ENCODE measurements at regions not wholly inside any gene's neighbourhood (a gene's known extent, or its start where the extent isn't known, plus 50 kb on each side); places are given as distances from the start of the nearest gene placed in this dataset.

DNA sequence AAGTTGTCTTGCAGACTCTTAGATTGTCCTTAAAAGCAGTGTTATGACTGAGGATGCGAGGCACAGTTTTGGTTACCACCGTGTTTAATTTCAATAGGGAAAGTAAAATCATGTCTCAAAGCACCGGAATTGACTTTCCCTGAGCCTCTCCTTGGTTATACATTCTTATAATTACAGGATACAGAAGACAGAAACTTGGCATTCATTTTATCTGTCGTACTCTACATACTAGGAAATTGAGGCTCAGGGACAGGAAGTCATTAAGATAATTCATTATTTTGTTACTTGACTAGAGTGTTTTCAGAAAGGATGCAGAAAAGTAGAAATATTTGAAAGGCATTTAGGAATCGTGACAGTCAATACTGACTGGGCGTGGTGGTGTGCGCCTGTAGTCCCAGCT is 54.0 kb upstream of the SPATA31D4 start:
- ChIA-PET POLR2A (no interaction called here), CTCF (no interaction called here)
- no peaks in the 10 kb centered on the region; the same call in 1 of the 2 replicates for H3K4me1 ChIP-seq (ENCODE audit: control insufficient read depth, insufficient read depth, low read length)
- H3K9me3 ChIP-seq (ENCODE audit: control insufficient read depth, insufficient read depth, low read depth, low read length): no peaks in the 10 kb centered on the region
- TF ChIP-seq, protein P1, sequence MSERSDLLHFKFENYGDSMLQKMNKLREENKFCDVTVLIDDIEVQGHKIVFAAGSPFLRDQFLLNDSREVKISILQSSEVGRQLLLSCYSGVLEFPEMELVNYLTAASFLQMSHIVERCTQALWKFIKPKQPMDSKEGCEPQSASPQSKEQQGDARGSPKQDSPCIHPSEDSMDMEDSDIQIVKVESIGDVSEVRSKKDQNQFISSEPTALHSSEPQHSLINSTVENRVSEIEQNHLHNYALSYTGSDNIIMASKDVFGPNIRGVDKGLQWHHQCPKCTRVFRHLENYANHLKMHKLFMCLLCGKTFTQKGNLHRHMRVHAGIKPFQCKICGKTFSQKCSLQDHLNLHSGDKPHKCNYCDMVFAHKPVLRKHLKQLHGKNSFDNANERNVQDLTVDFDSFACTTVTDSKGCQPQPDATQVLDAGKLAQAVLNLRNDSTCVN (tag by site-specific recombination; optimal IDR thresholded peaks at IDR 0.05): no peak
- TF ChIP-seq ZBTB1 (tag by site-specific recombination; IDR thresholded peaks at IDR 0.05) (no peak), ZNF660 (tag by site-specific recombination; IDR thresholded peaks at IDR 0.05) (no peak), ZNF600 (tag by site-specific recombination; IDR thresholded peaks at IDR 0.05) (no peak), BCL11A (tag by site-specific recombination; IDR thresholded peaks at IDR 0.05; ENCODE audit: low read depth) (no peak), ZNF701 (tag by site-specific recombination; IDR thresholded peaks at IDR 0.05) (no peak), ZNF623 (tag by site-specific recombination; IDR thresholded peaks at IDR 0.05) (no peak), SP3 (tag by site-specific recombination; IDR thresholded peaks at IDR 0.05) (no peak), ZNF324 (tag by site-specific recombination; IDR thresholded peaks at IDR 0.05) (no peak), ZBTB21 (tag by site-specific recombination; IDR thresholded peaks at IDR 0.05) (no peak), ZXDB (tag by site-specific recombination; IDR thresholded peaks at IDR 0.05) (no peak), OSR2 (tag by site-specific recombination; IDR thresholded peaks at IDR 0.05) (no peak), ZNF140 (tag by site-specific recombination; IDR thresholded peaks at IDR 0.05) (no peak), ZNF366 (tag by site-specific recombination; conservative IDR thresholded peaks at IDR 0.05) (no peak), KLF7 (tag by site-specific recombination; IDR thresholded peaks at IDR 0.05; ENCODE audit: borderline replicate concordance) (no peak), SALL2 (tag by site-specific recombination; IDR thresholded peaks at IDR 0.05; ENCODE audit: borderline replicate concordance) (no peak), ZNF221 (tag by site-specific recombination; IDR thresholded peaks at IDR 0.05; ENCODE audit: borderline replicate concordance) (no peak), ZNF37A (tag by site-specific recombination; IDR thresholded peaks at IDR 0.05) (no peak), ZNF529 (tag by site-specific recombination; IDR thresholded peaks at IDR 0.05; ENCODE audit: insufficient replicate concordance) (no peak)
- no peaks in the 10 kb centered on the region for H3K36me3 ChIP-seq (ENCODE audit: control insufficient read depth in 2 of 2, insufficient read depth in 1 of 2, low read length in 2 of 2)
- H3K4me3 ChIP-seq (ENCODE audit: low read depth, low read length): no peak overlapping the region
- no peak overlapping the region for H3K27ac ChIP-seq (ENCODE audit: extremely low read depth, low read depth, low read length)

DNA sequence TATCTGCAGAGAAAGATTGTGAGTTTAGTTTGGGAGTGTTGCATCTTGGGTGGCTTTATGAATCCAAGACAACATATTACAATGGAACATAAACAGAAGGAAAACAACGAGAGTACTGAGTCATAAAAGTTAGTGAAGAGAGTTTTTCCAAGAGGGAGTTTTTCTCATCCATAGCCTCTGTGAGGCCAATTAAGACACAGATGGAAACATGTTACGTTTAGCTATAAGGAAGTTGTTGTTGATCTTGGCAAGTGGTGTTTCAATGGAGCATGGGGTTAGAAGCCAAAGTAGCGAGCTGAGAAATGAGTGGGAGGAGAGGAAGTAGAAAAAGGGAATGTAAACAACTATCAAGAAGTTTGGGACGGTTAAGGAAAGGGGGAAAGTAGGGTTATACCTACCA is 53.3 kb upstream of the SPATA31D4 start:
- Histone ChIP-seq H3K27ac (ENCODE audit: extremely low read depth, low read depth, low read length) (no peak overlapping the region), H3K9me3 (ENCODE audit: control insufficient read depth, insufficient read depth, low read depth, low read length) (no peaks in the 10 kb centered on the region), H3K4me3 (ENCODE audit: low read depth, low read length) (no peak overlapping the region), H3K4me1 (ENCODE audit: control insufficient read depth, insufficient read depth, low read length) (no peaks in the 10 kb centered on the region; the same call in 1 of the 2 replicates), H3K36me3 (ENCODE audit: control insufficient read depth in 2 of 2, insufficient read depth in 1 of 2, low read length in 2 of 2) (no peaks in the 10 kb centered on the region)
- TF ChIP-seq ZNF639 (tag by site-specific recombination; IDR thresholded peaks at IDR 0.05) (no peak), OSR2 (tag by site-specific recombination; IDR thresholded peaks at IDR 0.05) (0 out of 2 replicates have a peak, but pooled peaks have one; percentile 40), ZBTB6 (tag by site-specific recombination; IDR thresholded peaks at IDR 0.05) (no peak), PRDM6 (tag by site-specific recombination; IDR thresholded peaks at IDR 0.05) (peak; percentile 88), ZFP3 (tag by site-specific recombination; IDR thresholded peaks at IDR 0.05; ENCODE audit: low read depth) (no peak), ZFHX2 (tag by site-specific recombination; conservative IDR thresholded peaks at IDR 0.05) (peak; percentile 20; the same call in 1 of the 2 replicates), PATZ1 (tag by site-specific recombination; IDR thresholded peaks at IDR 0.05) (no peak), ZNF510 (tag by site-specific recombination; IDR thresholded peaks at IDR 0.05; ENCODE audit: insufficient replicate concordance) (no peak), WT1 (tag by site-specific recombination; IDR thresholded peaks at IDR 0.05) (peak; percentile 49)
- TF ChIP-seq, protein P2, sequence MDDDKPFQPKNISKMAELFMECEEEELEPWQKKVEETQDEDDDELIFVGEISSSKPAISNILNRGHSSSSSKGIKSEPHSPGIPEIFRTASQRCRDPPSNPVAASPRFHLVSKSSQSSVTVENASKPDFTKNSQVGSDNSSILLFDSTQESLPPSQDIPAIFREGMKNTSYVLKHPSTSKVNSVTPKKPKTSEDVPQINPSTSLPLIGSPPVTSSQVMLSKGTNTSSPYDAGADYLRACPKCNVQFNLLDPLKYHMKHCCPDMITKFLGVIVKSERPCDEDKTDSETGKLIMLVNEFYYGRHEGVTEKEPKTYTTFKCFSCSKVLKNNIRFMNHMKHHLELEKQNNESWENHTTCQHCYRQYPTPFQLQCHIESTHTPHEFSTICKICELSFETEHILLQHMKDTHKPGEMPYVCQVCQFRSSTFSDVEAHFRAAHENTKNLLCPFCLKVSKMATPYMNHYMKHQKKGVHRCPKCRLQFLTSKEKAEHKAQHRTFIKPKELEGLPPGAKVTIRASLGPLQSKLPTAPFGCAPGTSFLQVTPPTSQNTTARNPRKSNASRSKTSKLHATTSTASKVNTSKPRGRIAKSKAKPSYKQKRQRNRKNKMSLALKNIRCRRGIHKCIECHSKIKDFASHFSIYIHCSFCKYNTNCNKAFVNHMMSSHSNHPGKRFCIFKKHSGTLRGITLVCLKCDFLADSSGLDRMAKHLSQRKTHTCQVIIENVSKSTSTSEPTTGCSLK (tag by site-specific recombination; IDR thresholded peaks at IDR 0.05): no peak
- ChIA-PET POLR2A (no interaction called here), CTCF (no interaction called here)

All from HEK293 (cell line).